Endothelial cell of umbilical vein (primary cell): ENCODE measurements at regions not wholly inside any gene's neighbourhood (a gene's known extent, or its start where the extent isn't known, plus 50 kb on each side); places are given as distances from the start of the nearest gene placed in this dataset.

Experiments used
- BruUV-seq: library from RNA; stranded (reverse); fragments of 400-500 nt; replicated peaks from 2 replicates; lab custom pipeline; 2021; lab: Mats Ljungman, UMichigan
- CTCF ChIA-PET: fragments of 300-600, 350-600 bp; sonication (Branson Sonifier 250); formaldehyde crosslinking; loops from one replicate; lab custom pipeline; 2021; ENCODE audit warnings: antibody characterized with exemption, inconsistent platforms; lab: Charles Lee
- POLR2A ChIA-PET: fragments of 300-600, 350-600 bp; sonication (Branson Sonifier 250); formaldehyde crosslinking; loops from one replicate; lab custom pipeline; 2021; ENCODE audit warnings: antibody characterized with exemption, inconsistent platforms; lab: Charles Lee
- DNase-seq: peaks from one replicate; pipeline ENCODE4 v3.0.0-alpha.2; 2011; ENCODE audit warnings: low read depth, low spot score
- FAIRE-seq: peaks from 2 replicates; lab custom pipeline; 2011; peaks lifted over from hg19 to GRCh38; lab: Jason Lieb, UNC
- H2AFZ ChIP-seq: 2 replicates; pipeline ENCODE4 v1.6.0; 2012; ENCODE audit warnings: low read depth, low read length, control low read depth, inconsistent platforms
- H3K27ac ChIP-seq: 2 replicates; pipeline ENCODE4 v1.5.1; 2011; ENCODE audit warnings: low read depth, mild to moderate bottlenecking, control low read depth, low read length, moderate library complexity; ENCODE audit not compliant: insufficient read depth
- H3K27me3 ChIP-seq, 2 experiments: 2 replicates each; pipeline versions ENCODE4 v1.6.0 to v1.6.1; 2011; ENCODE audit warnings: low read length in 2 of 2, mixed read lengths in 1 of 2; ENCODE audit not compliant: control insufficient read depth in 2 of 2, insufficient read depth in 2 of 2
- H3K36me3 ChIP-seq, 2 experiments: 2 replicates in 1 of 2; 3 replicates in 1 of 2; pipeline ENCODE4 v1.5.1; 2011; ENCODE audit warnings: low read length in 2 of 2, mild to moderate bottlenecking in 1 of 2, moderate library complexity in 1 of 2; ENCODE audit not compliant: control insufficient read depth in 2 of 2, insufficient read depth in 2 of 2; ENCODE audit errors: extremely low read depth in 1 of 2
- H3K4me1 ChIP-seq: 3 replicates; pipeline ENCODE4 v1.5.1; 2011; ENCODE audit warnings: mild to moderate bottlenecking, low read length; ENCODE audit not compliant: control insufficient read depth, insufficient read depth; ENCODE audit errors: extremely low read depth
- H3K4me2 ChIP-seq: 2 replicates; pipeline ENCODE4 v1.6.1; 2011; ENCODE audit warnings: low read length, control low read depth, mixed read lengths; ENCODE audit not compliant: insufficient read depth
- H3K4me3 ChIP-seq, 3 experiments: fragments of 200-600 bp in 1 of 3; sonication (generic), shearing (Covaris generic) in 1 of 3; replicated peaks in 1 of 3; 2 replicates each; pipeline ENCODE4 v1.5.1; 2011 to 2016; ENCODE audit warnings: control low read depth in 3 of 3, low read length in 3 of 3, mild to moderate bottlenecking in 2 of 3, inconsistent platforms in 1 of 3, low read depth in 1 of 3, moderate library complexity in 1 of 3; ENCODE audit not compliant: insufficient read depth in 1 of 3
- H3K79me2 ChIP-seq: 2 replicates; pipeline ENCODE4 v1.6.0; 2012; ENCODE audit warnings: low read length, inconsistent platforms; ENCODE audit not compliant: control insufficient read depth, insufficient read depth
- H3K9ac ChIP-seq: replicated peaks from 2 replicates; pipeline ENCODE3; 2011; ENCODE audit warnings: low read length, control low read depth; ENCODE audit not compliant: insufficient read depth; ENCODE audit errors: extremely low read depth
- H3K9me1 ChIP-seq: replicated peaks from 3 replicates; pipeline ENCODE4 v1.6.0; 2011; ENCODE audit warnings: mild to moderate bottlenecking, low read length; ENCODE audit not compliant: control insufficient read depth, insufficient read depth; ENCODE audit errors: extremely low read depth
- H3K9me3 ChIP-seq: replicated peaks from 2 replicates; pipeline ENCODE4 v1.5.1; 2012; ENCODE audit warnings: low read length, inconsistent platforms; ENCODE audit not compliant: control insufficient read depth, insufficient read depth
- H4K20me1 ChIP-seq: replicated peaks from 2 replicates; pipeline ENCODE3; 2011; ENCODE audit warnings: mild to moderate bottlenecking, low read length; ENCODE audit not compliant: control insufficient read depth, insufficient read depth; ENCODE audit errors: extremely low read depth
- CTCF ChIP-seq, 2 donors: IDR thresholded peaks; 1 replicate in 1 of 2; 2 replicates in 1 of 2; pipeline ENCODE4 v1.5.1; 2011; ENCODE audit warnings: low read length in 2 of 2, mild to moderate bottlenecking in 2 of 2, moderate library complexity in 2 of 2, control low read depth in 1 of 2, inconsistent platforms in 1 of 2, low read depth in 1 of 2; ENCODE audit not compliant: insufficient read depth in 1 of 2; ENCODE audit errors: extremely low read depth in 1 of 2
- JUN ChIP-seq: IDR thresholded peaks from 2 replicates; pipeline ENCODE4 v1.6.1; 2011; ENCODE audit warnings: borderline replicate concordance, low read depth; ENCODE audit not compliant: insufficient read length, insufficient read depth
- MAX ChIP-seq: IDR thresholded peaks from 2 replicates; pipeline ENCODE4 v1.6.1; 2011; ENCODE audit not compliant: insufficient read depth, insufficient read length
- MYC ChIP-seq: IDR thresholded peaks from one replicate; pipeline ENCODE4 v1.6.1; 2011; ENCODE audit warnings: mild to moderate bottlenecking, low read depth, low read length
- POLR2A ChIP-seq: IDR thresholded peaks from 2 replicates; pipeline ENCODE4 v1.6.1; 2012; ENCODE audit warnings: low read depth, mild to moderate bottlenecking, control low read depth, low read length
- dilution Hi-C: fragments of 300-500 bp; cut with MboI; formaldehyde crosslinking; loops from one replicate; pipeline ENCODE4 v1.15.0; 2019; ENCODE audit warnings: low sequenced_read_pairs; ENCODE audit not compliant: extremely low pct_ligation_motif_present
- intact Hi-C: fragments of 100-400 bp; cut with micrococcal nuclease; formaldehyde crosslinking; loops from one replicate; pipeline ENCODE4 v1.10.0; 2022

GRCh38 chr12:25752710-25753309 is 199.7 kb upstream of the LMNTD1 start:
- intact Hi-C loops, result no loop called here
- BruUV-seq, result no TSS peak
- Histone ChIP-seq H2AFZ (no peak overlapping the region), H3K36me3 (no peaks in the 10 kb centered on the region), H3K27me3 (no peaks in the 10 kb centered on the region), H4K20me1 (no peaks in the 10 kb centered on the region), H3K4me2 (no peak overlapping the region), H3K9me1 (no peaks in the 10 kb centered on the region), H3K4me1 (no peaks in the 10 kb centered on the region), H3K4me3 (no peak overlapping the region), H3K9me3 (no peaks in the 10 kb centered on the region), H3K9ac (no peak overlapping the region), H3K27ac (no peak overlapping the region), H3K79me2 (no peaks in the 10 kb centered on the region)
- TF ChIP-seq JUN (no peak), CTCF (IDR thresholded peaks at IDR 0.05; ENCODE audit: extremely low read depth in 1 of 2, insufficient read depth in 1 of 2, low read depth in 1 of 2, low read length in 2 of 2) (no peak), POLR2A (no peak), MAX (no peak), MYC (no peak)
- FAIRE-seq (no peak), DNase-seq (no peak)
- POLR2A ChIA-PET, result no interaction called here
- dilution Hi-C loops, result no loop called here
- CTCF ChIA-PET, result interaction anchor here (0.7 to 0.9 kb wide), 2 partner anchors 9 to 15 kb away, joined by 3 to 4 read pairs; no protein-coding TSS in a partner anchor
